GM19395 (cell line): ENCODE measurements at regions not wholly inside any gene's neighbourhood (a gene's known extent, or its start where the extent isn't known, plus 50 kb on each side); places are given as distances from the start of the nearest gene placed in this dataset.
"Not testable (repeated sequence)": the region's sequence is repeated elsewhere in the genome, so short reads cannot be mapped to it uniquely, and the experiment has no call there.

Experiments
- ATAC-seq: cut with Tn5 transposase; IDR thresholded peaks from one replicate; pipeline ENCODE4 v1.9.1; 2021; ENCODE audit warnings: mild to moderate bottlenecking, moderate library complexity; ENCODE audit not compliant: unreplicated experiment

DNA sequence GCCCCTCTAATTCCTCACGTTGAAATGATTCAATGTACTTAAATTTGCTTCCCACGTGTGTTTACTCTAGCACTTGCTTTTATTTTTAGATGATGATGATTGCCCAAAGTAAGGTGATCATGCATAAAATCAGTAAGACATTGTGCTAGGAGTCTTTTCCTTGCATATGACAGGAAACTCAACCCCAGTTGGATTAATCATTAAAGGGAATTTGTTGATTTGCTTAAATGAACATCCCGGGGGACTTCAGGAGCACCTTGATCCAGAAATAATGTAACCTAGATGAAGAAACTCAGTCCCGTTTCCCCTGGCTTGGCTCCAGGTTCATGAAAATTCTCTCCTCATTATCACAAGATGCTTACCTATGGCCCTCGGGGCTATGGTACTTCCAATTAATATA lies 106.1 kb upstream of the STC2 start:
- no peak for ATAC-seq

DNA sequence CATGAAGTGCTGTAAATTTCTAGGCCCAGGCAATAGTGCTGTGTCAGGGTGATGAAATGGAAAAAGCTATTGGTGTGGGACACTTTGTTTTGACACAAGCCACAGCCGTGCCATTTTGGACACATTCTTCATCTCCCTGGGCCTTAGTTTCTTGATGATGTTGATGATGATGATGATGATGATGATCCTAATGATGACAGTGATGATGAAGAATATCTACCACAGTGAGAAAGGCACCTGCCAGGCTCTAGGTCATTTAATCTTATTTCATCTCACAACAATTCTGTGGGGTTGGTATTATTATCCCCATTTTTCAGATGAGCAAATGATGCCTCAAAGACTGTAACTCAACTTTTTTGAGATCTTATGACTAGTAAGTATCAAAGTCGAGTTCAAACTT lies 102.2 kb upstream of the STC2 start:
- no peak for ATAC-seq

DNA sequence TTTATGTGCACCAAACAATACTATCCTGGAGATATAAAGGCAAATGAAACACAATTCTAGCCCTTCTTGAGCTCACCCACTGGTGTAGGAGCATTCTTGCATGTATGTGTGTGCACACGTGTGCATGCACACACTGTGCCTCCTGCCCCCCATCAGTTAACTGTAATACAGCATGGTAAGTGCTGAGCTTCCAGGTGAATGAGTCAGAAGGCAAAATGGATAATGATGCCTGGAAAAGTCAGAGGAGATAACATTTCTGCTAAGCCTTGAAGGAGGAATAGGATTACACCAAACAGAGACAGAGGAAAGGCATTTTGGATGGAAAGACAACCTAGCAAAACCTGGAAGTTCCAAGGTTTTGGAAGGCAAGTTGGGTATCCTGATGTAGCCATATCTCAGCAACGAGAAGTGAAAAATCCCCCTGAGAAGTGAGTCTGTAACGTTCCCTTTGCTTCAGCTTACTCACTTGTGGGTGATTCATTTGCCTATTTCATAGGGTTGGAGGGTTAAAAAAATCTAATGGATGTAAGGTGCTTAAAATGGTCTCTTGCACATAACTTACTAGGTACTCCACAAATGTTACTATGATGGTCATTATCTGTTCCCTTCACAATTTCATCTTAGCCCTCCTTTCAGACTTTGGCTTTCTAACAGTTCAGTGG lies 101.4 kb upstream of the STC2 start:
- no peak for ATAC-seq

DNA sequence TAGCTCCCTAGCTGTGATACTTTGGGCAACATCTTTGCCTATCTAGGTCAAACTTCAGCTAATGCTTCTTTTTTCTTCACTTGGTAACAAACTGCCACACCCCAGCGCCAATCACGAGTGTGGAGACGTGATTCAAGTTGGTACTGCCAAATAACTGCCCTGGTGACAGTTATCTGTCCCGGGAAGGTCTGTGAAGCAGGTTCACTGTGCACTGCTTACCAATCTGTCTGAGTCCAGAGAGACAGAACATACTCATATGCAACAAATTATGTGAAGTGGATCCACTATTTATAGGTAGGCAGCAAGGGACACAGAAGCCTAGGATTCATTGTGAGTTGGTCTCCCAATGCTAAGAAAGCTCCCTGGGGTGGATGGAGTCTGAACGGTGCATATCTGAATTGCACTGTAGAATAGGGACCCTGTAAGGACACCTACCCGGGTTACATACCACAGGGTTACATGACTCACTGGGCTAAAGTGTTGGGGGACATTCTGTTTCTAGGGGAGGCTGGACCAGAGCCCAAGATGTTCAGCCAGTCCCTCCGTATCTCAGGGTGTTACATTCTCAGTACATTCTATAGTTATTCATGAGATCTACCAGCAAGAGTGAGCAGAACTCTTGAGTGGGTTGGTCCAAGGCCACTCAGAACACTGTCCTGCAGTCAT lies 95.4 kb upstream of the STC2 start:
- no peak for ATAC-seq

DNA sequence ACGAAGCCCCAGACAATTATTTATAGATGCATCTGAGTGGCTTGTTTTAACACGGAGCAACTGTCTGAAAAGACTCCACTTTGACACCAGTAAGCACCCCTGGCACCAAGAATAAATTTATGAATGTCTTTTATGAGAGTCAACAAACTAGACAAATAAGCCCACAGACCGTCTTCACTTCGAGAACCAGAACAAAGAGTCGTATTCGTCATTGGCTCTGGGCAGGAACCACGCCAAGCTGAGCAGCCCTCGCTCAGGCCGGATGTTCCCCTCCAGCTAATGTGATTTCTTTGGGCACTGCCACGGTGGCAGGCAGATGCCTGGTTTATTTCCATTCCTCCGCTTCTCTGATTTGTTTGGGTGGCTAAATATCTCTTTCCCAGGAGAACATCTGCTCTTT lies 91.9 kb upstream of the STC2 start:
- no peak for ATAC-seq

DNA sequence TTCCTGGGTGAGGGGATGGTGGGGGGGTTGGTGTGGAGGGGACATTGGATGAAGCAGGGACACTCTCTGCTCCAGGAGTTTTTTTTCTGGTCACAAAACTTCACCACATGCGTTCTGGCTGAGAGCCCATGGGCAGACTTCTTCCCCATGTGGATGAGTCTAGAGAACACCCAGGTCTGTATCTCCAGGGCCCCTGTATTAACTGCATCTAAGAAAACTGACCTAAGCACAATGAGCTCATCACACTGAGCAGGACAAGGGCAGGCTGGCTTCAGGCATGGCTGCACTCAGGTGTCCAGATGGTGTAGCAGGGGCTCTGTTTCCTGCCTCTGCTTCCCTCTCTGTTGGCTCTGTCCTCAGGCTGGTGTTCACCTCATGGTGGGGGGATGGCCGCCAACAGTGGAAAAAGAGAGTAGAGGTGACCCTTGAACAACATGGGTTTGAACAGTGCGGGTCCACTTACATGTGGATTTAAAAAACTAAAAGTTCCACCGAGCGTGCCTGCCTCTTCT lies 85.3 kb upstream of the STC2 start:
- ATAC-seq, result no peak

DNA sequence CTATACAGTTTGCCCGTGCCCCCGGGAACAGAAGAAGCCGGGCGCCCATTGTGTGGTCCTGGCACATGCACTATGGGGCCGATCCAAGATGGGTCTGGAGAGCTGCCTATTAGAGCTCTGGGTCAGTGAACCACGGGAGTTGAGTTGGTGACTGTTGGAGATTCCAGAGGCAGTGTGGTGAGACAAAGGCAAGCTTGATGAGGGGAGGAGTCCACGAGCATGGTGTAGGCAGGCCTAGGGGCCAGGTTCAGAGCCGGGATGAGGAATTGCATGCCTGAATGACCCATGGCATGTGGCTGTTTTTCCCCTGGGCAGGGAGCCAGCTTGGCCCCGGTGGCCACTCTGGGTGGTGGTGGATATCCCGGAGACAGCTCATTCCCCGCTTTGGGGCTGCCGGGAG lies 84.4 kb upstream of the STC2 start:
- ATAC-seq, result no peak

DNA sequence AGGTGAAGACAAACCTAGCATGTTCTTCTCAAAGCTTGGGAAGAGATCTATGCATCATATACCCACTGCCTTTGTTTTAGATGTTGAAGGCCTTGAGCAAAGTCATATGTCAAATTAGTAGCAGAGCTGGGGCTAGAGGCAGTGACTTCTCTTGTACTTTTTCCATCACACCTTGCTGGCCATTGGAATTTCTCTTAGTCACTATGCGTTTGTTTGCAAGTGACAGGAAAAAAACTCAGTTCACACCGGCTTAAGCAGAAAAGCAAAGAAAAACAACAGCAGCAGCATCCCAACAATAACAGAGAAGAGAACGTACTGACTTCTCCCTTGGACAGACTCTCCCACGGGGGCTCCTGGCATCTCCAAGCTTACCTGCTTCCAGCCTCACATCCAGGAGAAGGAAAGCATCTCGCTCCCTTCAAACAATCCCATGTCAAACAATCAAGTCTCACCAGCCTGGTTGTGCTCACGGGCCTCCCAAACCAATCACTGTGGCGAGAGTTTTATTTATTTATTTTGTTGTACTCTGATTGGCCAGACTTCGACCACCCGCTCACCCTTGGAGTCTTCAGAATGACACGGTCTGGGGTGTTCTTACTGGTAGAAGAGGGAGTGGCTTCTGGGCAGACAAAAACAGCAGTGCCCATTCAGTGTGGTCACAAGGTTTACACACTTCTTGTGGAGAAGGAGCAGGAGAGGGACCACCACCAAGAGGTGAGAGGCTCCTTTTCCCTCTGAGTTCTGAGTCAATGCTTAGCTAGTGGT lies 83.8 kb upstream of the STC2 start:
- no peak for ATAC-seq

DNA sequence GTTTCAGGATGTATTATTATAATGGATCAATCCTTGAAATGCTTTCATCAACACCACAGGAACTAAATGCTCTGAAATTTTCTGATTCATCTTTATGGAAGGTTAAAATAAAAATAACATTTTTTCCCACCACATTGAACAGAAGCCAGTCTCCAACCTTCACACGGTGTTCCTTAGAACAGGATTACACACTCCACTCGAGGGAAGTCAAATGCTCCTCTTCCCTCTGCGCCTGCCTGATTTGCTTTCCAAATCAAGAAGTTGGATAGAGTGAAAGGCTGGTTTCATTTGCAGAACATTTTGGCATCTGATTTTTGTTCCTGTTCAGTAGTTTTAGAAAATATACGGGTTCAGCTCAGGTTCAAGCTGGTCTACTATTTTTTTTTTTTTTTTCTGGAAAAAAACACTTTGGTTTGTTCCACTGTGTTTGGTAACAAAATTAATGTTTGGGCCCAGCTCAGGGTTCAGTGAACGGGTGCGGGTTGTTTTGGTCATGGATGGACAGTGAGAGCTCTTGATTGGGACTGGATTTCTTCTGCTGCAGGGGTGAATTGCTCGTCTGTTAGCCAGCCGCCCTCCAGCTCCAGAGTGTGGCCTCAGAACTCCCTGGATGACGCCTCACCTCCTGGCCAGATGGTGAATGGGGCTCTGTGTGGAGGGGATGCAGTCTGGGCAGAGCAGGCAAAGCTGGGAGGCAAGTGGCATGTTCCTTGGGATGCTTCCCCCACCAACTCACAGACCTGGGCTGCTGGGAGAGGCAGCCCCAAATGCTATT lies 82.4 kb upstream of the STC2 start:
- ATAC-seq, result no peak

DNA sequence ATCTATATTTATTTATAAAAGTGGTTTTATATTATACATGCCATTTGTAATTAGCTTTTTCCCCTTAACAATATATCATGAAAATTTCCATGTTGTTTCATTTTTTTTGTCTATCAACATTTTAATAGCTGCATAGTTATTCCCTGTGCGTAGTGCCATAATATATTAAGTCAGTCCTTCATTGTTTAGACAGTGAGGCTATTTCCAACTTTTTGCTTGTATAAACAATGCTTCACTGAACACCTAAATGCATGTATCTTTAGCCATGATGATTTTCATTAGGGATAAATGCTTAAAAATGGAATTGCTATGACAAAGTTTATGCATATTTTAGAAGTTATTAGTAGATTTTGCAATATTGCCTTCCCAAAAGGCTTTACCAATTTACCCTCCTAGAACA lies 80.7 kb upstream of the STC2 start:
- ATAC-seq, result no peak

DNA sequence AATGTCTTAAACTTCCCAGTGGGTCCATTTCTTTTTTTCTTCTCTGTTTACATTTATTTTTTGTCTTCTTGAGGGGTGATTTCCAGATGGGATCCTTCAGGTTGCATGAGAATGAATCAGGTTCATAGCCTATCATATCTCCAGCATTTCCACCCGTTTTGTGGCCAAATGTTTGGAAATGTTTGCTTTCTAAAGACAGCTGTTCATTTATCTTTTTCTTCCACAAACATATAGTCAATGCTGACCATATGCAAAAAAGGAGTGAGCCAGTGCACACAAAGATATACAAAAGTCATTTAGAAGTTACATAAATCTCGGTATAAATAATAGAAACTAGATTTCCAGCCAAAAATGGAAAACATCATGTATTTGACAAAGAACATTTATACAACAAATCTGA lies 71.6 kb upstream of the STC2 start:
- no peak for ATAC-seq

DNA sequence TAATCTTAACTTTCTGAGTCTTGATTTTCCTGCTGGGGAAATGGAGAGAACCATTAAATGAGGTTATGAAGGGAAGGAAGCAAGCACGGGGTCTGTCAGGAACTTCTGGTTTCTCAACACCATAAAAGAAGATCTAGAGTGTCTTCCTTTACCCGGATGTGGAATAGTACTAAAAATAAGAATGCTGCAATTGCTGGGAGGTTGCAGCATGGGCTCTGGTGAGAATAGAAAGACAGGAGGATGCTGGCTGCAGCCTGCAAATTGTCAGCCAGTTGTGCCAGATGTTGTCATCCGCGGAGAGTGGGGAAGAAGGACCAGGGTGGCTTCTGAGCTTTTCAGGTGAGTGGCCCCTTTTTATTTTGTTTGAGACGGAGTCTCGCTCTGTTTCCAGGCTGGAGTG lies 69.3 kb upstream of the STC2 start:
- no peak for ATAC-seq

DNA sequence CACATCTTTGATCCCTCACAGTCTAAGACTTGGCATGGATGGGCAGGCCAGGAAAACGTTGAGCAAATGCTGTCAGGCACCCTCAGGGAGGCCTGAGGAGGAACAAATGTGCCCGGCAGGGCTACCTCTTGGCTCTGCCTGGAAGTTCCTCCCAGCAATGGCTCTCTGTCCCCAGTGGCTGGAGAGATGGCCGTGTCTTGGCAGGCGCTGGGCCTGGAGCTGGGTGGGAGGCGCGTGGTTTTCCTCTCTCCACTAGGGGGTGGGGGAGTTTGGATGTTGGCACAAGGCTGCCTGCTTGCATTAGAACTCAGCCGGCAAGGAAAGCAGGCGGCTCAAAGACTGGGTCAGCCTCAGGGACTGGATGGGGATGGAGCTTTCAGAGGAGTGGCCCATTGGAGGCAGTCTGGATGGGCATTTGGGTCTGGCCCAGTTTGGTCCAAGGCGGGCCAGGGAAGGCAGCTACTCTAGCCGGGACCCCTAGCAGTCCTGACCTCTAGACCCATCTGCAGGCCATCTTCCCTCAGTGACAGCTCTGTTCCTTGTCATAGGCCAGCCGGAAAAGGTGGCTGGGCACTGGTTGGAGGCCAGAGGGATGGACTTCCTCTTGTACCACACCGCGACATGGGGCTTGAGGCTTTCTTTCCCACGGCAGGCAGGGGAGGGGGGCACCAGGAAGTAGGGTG lies 68.2 kb upstream of the STC2 start:
- no peak for ATAC-seq

DNA sequence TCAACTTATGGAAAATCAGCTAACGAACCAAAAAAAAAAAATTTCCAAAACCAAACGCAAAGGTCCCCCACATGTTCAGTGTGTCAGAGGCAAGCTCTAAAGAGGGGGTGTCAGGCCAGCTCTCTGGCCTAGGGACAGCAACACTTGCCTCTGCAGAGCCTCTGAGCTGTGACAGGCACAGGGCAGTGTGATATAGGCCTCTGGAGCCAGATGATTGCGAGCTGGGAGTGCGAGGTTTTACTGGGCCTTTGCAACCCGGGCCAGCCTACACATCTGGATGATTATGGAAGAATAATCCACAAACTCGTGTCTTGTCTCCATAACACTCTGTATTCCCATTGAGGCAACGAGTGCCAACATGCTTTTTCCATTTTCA lies 67.7 kb upstream of the STC2 start:
- no peak for ATAC-seq

DNA sequence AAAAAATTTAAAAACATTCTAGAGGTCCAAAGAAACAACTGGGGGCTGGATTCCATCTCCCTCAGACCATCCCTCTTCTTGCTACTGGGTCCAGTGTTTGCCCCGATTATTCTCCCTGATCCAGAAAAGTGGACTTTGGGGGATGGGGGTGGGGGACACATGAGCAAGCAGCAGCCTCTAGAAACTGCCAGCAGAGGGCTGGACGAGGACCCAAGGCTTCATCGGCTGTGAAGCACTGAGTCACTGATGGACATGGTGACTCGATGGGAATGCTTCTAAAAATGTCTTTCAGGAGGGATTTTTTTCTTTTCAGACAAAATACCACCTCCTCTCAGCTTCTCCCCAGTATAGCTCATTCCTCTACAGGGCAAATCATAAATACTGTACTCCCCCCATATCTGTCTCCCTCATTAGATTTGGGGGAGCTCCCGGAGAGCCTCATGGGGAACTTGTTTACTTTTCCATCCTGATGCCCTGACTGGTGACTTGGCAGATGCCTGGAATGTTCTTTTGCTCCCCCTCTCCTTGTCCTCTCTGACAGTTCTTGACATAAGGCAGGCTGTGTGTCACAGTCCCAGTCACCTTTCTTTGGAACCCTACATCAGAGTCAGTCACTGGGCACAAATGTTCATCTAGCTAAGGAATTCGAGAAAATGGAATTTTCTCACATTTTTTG lies 67.2 kb upstream of the STC2 start:
- no peak for ATAC-seq

DNA sequence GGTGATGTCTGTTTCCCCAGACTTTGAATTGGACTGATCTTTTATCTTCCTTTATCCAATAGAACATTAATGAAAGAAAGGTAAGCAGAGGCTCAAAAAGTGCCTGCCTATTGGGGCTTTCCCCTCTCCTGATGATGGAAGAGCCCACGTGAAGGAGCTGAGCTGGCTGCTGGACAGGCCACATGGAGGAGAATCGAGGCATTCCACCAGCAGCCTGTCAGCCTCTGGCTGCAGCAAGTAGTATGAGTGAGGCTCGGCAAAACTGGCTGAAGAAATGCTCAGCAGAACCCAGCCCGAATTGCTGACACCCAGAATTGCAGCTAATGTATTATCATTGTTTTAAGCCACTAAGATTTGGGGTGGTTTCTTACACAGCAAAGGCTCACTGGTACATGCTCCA lies 66.5 kb upstream of the STC2 start:
- ATAC-seq, result no peak

DNA sequence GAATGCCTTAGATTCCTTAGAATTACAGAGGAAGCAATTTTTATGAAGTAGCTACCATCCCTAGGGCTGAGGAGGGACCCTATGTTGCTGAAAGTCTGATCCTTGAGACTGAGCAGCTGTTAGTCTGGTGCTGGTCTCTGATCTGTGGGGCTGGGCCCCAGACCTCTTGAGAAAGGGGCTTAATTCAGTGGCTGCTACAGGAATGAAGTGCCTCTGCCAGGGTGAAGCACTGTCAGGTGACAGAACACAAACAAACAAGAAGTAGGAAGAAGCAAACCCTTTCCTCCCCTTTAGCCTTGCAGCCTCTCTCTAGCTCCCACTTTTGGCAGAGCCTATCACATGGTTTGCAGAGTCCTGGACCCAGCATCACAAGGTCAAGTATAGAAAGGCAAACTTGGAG lies 64.0 kb upstream of the STC2 start:
- no peak for ATAC-seq

DNA sequence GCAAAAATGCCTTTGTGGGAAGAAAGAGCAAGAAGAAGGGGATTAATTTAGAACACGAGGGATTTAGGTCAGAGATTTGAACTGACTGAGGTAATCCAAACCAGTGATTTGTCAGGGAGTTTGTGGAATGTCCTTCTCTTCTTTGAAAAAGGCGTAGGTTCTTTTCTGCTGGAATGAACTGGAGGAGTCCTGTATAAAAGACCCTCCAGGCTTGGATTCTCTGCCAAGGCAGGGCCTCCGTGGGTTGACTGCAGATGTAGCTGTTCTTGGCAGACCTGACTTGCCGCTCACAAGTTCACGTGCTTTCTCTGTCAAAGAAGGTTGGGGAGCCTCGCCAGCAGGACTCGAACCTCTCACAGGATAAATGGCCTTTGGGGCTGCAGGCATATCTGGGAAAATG lies 62.8 kb upstream of the STC2 start:
- no peak for ATAC-seq

DNA sequence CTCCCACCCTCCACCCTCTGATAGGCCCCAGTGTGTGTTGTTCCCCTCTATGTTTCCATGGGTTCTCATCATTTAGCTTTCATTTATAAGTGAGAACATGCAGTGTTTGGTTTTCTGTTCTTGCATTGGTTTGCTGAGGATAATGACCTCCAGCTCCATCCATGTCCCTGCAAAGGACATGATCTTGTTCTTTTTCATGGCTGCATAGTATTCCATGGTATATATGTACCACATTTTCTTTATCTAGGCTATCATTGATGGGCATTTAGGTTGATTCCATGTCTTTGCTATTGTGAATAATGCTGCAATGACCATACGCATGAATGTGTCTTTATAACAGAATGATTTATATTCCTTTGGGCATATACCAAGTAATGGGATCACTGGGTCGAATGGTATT lies 59.1 kb upstream of the STC2 start:
- not testable (repeated sequence) for ATAC-seq

DNA sequence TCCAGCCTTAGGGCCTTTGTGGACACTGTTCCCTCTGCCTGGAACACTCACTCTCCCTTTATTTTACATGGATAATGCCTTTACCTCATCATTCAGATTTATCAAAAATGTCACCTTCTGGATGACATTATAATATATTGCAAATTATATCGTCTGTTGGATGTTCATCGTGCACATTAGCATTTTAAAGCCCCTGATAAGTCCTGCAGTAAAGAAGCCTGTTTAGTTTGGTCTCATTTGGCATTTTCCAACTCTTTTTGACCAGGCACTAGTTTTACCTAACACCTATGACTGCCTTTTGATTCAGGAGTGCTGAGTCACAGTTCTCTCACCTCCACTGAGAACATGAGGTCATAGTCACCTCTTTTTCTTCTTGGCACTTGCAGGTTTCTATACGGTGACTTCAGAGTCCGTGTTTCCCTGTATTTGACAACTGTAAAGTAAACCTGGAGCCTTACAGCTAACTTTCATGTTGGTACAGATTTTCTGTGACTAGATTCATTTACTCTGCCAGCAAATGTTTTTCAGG lies 57.7 kb upstream of the STC2 start:
- no peak for ATAC-seq
